ENCODE measurements at regions not wholly inside any gene's neighbourhood (a gene's known extent, or its start where the extent isn't known, plus 50 kb on each side); places are given as distances from the start of the nearest gene placed in this dataset.

- H3K9ac ChIP-seq, result no peak overlapping the region
- H3K27me3 ChIP-seq (ENCODE audit: insufficient read depth, low read depth), result peaks cover 52% of the 10 kb centered on the region
- H3K79me2 ChIP-seq (ENCODE audit: insufficient read depth, low read depth), result no peaks in the 10 kb centered on the region
- H3K4me2 ChIP-seq, result no peak overlapping the region
- TF ChIP-seq, protein P1, sequence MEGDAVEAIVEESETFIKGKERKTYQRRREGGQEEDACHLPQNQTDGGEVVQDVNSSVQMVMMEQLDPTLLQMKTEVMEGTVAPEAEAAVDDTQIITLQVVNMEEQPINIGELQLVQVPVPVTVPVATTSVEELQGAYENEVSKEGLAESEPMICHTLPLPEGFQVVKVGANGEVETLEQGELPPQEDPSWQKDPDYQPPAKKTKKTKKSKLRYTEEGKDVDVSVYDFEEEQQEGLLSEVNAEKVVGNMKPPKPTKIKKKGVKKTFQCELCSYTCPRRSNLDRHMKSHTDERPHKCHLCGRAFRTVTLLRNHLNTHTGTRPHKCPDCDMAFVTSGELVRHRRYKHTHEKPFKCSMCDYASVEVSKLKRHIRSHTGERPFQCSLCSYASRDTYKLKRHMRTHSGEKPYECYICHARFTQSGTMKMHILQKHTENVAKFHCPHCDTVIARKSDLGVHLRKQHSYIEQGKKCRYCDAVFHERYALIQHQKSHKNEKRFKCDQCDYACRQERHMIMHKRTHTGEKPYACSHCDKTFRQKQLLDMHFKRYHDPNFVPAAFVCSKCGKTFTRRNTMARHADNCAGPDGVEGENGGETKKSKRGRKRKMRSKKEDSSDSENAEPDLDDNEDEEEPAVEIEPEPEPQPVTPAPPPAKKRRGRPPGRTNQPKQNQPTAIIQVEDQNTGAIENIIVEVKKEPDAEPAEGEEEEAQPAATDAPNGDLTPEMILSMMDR (conservative IDR thresholded peaks at IDR 0.05; ENCODE audit: low read depth, low read length), result no peak
- H3K4me1 ChIP-seq (ENCODE audit: low read depth, poor library complexity, severe bottlenecking), result no peaks in the 10 kb centered on the region
- H3K4me3 ChIP-seq (IDR thresholded peaks at IDR 0.05; ENCODE audit: insufficient read depth, low read depth, low read length), result no peak overlapping the region
- H3K27ac ChIP-seq, result no peak overlapping the region
- no peak overlapping the region for H2AFZ ChIP-seq (ENCODE audit: low read depth)
- no peaks in the 10 kb centered on the region for H3K36me3 ChIP-seq (ENCODE audit: insufficient read depth)
- H4K20me1 ChIP-seq (ENCODE audit: insufficient read depth), result no peaks in the 10 kb centered on the region
Observed at GRCh38 chr16:85523602-85524364, 89.3 kb upstream of the GSE1 start.

GRCh38 chr16:85524365-85524629, 88.8 kb upstream of the GSE1 start:
- H3K4me2 ChIP-seq, result no peak overlapping the region
- H3K27me3 ChIP-seq (ENCODE audit: insufficient read depth, low read depth), result peaks cover 54% of the 10 kb centered on the region
- no peak overlapping the region for H2AFZ ChIP-seq (ENCODE audit: low read depth)
- TF ChIP-seq, protein P1 (conservative IDR thresholded peaks at IDR 0.05; ENCODE audit: low read depth, low read length), result no peak
- H3K9ac ChIP-seq, result no peak overlapping the region
- no peaks in the 10 kb centered on the region for H4K20me1 ChIP-seq (ENCODE audit: insufficient read depth)
- no peak overlapping the region for H3K27ac ChIP-seq
- H3K79me2 ChIP-seq (ENCODE audit: insufficient read depth, low read depth), result no peaks in the 10 kb centered on the region
- H3K4me3 ChIP-seq (IDR thresholded peaks at IDR 0.05; ENCODE audit: insufficient read depth, low read depth, low read length), result no peak overlapping the region
- H3K4me1 ChIP-seq (ENCODE audit: low read depth, poor library complexity, severe bottlenecking), result no peaks in the 10 kb centered on the region
- H3K36me3 ChIP-seq (ENCODE audit: insufficient read depth), result no peaks in the 10 kb centered on the region

GRCh38 chr16:85524630-85525419, 88.3 kb upstream of the GSE1 start:
- H3K4me3 ChIP-seq (IDR thresholded peaks at IDR 0.05; ENCODE audit: insufficient read depth, low read depth, low read length), result no peak overlapping the region
- peaks cover 60% of the 10 kb centered on the region for H3K27me3 ChIP-seq (ENCODE audit: insufficient read depth, low read depth)
- no peak overlapping the region for H3K4me2 ChIP-seq
- TF ChIP-seq, protein P1 (conservative IDR thresholded peaks at IDR 0.05; ENCODE audit: low read depth, low read length), result no peak
- H2AFZ ChIP-seq (ENCODE audit: low read depth), result no peak overlapping the region
- H4K20me1 ChIP-seq (ENCODE audit: insufficient read depth), result no peaks in the 10 kb centered on the region
- H3K4me1 ChIP-seq (ENCODE audit: low read depth, poor library complexity, severe bottlenecking), result no peaks in the 10 kb centered on the region
- H3K9ac ChIP-seq, result no peak overlapping the region
- H3K27ac ChIP-seq, result no peak overlapping the region
- H3K36me3 ChIP-seq (ENCODE audit: insufficient read depth), result no peaks in the 10 kb centered on the region
- no peaks in the 10 kb centered on the region for H3K79me2 ChIP-seq (ENCODE audit: insufficient read depth, low read depth)

- no peak overlapping the region for H3K9ac ChIP-seq
- H2AFZ ChIP-seq (ENCODE audit: low read depth), result no peak overlapping the region
- no peak overlapping the region for H3K4me2 ChIP-seq
- no peak overlapping the region for H3K27ac ChIP-seq
- no peaks in the 10 kb centered on the region for H3K79me2 ChIP-seq (ENCODE audit: insufficient read depth, low read depth)
- H3K36me3 ChIP-seq (ENCODE audit: insufficient read depth), result no peaks in the 10 kb centered on the region
- H3K4me1 ChIP-seq (ENCODE audit: low read depth, poor library complexity, severe bottlenecking), result no peaks in the 10 kb centered on the region
- no peaks in the 10 kb centered on the region for H4K20me1 ChIP-seq (ENCODE audit: insufficient read depth)
- TF ChIP-seq, protein P1 (conservative IDR thresholded peaks at IDR 0.05; ENCODE audit: low read depth, low read length), result no peak
- H3K27me3 ChIP-seq (ENCODE audit: insufficient read depth, low read depth), result peaks cover 64% of the 10 kb centered on the region
- no peak overlapping the region for H3K4me3 ChIP-seq (IDR thresholded peaks at IDR 0.05; ENCODE audit: insufficient read depth, low read depth, low read length)
Observed at GRCh38 chr16:85525420-85526184, 87.5 kb upstream of the GSE1 start.

Data from KMS-11 (cell line).